ENCODE measurements at regions not wholly inside any gene's neighbourhood (a gene's known extent, or its start where the extent isn't known, plus 50 kb on each side); places are given as distances from the start of the nearest gene placed in this dataset.

DNA sequence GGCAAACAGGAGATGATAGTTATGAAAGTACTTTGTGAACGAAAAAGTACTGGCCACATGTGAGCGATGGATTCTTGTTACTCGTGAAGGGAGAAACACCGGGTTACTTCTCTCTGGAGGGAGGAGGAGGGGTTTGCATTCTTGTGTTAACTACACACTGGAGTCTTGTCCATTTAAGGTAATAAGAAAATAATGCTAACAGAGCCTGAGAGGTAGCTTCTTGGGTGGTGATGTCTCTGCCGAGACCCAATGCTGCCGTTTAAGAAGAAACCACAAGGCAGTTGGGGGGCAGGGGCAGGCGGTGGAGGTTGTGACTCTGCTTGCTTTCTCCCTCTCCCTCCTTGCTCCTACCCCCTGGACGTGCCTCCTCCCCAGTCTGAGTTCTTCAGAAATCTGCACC, 100.9 kb upstream of the ROPN1 start:
- TF ChIP-seq, protein P1, sequence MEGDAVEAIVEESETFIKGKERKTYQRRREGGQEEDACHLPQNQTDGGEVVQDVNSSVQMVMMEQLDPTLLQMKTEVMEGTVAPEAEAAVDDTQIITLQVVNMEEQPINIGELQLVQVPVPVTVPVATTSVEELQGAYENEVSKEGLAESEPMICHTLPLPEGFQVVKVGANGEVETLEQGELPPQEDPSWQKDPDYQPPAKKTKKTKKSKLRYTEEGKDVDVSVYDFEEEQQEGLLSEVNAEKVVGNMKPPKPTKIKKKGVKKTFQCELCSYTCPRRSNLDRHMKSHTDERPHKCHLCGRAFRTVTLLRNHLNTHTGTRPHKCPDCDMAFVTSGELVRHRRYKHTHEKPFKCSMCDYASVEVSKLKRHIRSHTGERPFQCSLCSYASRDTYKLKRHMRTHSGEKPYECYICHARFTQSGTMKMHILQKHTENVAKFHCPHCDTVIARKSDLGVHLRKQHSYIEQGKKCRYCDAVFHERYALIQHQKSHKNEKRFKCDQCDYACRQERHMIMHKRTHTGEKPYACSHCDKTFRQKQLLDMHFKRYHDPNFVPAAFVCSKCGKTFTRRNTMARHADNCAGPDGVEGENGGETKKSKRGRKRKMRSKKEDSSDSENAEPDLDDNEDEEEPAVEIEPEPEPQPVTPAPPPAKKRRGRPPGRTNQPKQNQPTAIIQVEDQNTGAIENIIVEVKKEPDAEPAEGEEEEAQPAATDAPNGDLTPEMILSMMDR (IDR thresholded peaks at IDR 0.05), result no peak
- no peak for TF ChIP-seq POLR2AphosphoS5 (IDR thresholded peaks at IDR 0.05)
